ENCODE measurements at regions not wholly inside any gene's neighbourhood (a gene's known extent, or its start where the extent isn't known, plus 50 kb on each side); places are given as distances from the start of the nearest gene placed in this dataset.

- Histone ChIP-seq H3K4me3 (replicated peaks in 1 of 3) (no peak overlapping the region), H3K27me3 (no peaks in the 10 kb centered on the region), H3K4me1 (no peaks in the 10 kb centered on the region), H3K27ac (no peak overlapping the region), H3K36me3 (no peaks in the 10 kb centered on the region), H3K9me3 (no peaks in the 10 kb centered on the region)
- DNase-seq, result no peak
- TF ChIP-seq CTCF (IDR thresholded peaks at IDR 0.05) (no peak), POLR2A (IDR thresholded peaks at IDR 0.05) (no peak)
- intact Hi-C loops (cut with DNase I), result no loop called here
- WGBS, 2 donors, result 97 to 98% methylated on average over 23 to 27 of the region's 35 CpGs
These were observed 958.9 kb downstream of the RPA4 start for GRCh38 chrX:97842468-97843199.

DNA sequence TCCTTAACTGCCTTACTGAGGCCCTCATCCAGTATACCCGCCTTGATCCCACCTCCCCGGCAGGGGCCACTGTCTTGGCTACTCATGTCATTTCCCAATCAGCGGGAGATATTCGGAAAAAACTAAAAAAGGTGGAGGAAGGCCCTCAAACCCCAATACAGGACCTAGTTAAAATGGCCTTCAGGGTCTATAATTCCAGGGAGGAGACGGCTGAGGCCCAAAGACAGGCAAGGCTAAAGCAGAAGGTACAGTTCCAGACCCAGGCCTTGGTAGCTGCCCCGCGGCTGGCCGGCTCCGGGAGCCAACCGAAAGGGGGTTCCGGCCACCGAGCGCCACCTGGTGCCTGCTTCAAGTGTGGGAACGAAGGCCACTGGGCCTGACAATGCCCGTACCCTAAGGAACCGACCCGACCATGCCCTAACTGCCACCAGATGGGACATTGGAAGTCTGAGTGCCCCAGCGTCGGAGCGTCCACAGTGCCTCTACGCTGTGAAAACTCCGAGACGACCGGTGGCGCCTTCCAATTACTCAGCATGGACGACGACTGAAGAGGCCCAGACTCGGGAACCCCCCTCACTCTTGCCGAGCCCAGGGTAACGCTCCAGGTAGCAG lies 959.6 kb downstream of the RPA4 start:
- no peaks in the 10 kb centered on the region for H3K36me3 ChIP-seq
- no peak overlapping the region for H3K4me3 ChIP-seq (replicated peaks in 1 of 3)
- no peaks in the 10 kb centered on the region for H3K9me3 ChIP-seq
- no peaks in the 10 kb centered on the region for H3K4me1 ChIP-seq
- H3K27ac ChIP-seq, result no peak overlapping the region
- DNase-seq, result no peak
- intact Hi-C loops (cut with DNase I), result no loop called here
- TF ChIP-seq CTCF (IDR thresholded peaks at IDR 0.05), result no peak
- no peak for TF ChIP-seq POLR2A (IDR thresholded peaks at IDR 0.05)
- H3K27me3 ChIP-seq, result no peaks in the 10 kb centered on the region
- WGBS, 2 donors, result 98 to 100% methylated on average over 14 of the region's 30 CpGs

DNA sequence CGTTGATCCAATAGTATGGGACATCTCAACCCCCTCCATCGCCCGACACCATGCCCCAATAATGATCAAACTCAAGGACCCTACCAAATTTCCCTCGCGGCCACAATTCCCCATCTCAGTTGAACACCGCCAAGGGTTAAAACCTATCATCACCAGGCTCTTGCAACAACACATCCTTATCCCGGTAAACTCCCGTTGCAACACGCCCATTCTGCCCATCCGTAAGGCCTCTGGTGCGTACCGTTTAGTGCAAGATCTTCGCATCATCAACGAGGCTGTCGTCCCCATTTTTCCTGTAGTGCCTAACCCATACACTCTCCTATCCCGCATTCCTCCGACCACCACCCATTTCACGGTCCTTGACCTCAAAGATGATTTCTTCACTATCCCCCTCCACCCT lies 960.5 kb downstream of the RPA4 start:
- Histone ChIP-seq H3K9me3 (no peaks in the 10 kb centered on the region), H3K4me1 (no peaks in the 10 kb centered on the region), H3K4me3 (replicated peaks in 1 of 3) (no peak overlapping the region), H3K27me3 (no peaks in the 10 kb centered on the region), H3K27ac (no peak overlapping the region), H3K36me3 (no peaks in the 10 kb centered on the region)
- DNase-seq, result no peak
- TF ChIP-seq CTCF (IDR thresholded peaks at IDR 0.05), result no peak
- TF ChIP-seq POLR2A (IDR thresholded peaks at IDR 0.05), result no peak
- 96 to 98% methylated on average over 18 of the region's 18 CpGs for WGBS, 2 donors
- intact Hi-C loops (cut with DNase I), result no loop called here

GRCh38 chrX:97844943-97845342 lies 961.2 kb downstream of the RPA4 start:
- H3K4me3 ChIP-seq (replicated peaks in 1 of 3), result no peak overlapping the region
- DNase-seq, result no peak
- H3K36me3 ChIP-seq, result no peaks in the 10 kb centered on the region
- no peaks in the 10 kb centered on the region for H3K27me3 ChIP-seq
- no peaks in the 10 kb centered on the region for H3K4me1 ChIP-seq
- H3K9me3 ChIP-seq, result no peaks in the 10 kb centered on the region
- intact Hi-C loops (cut with DNase I), result no loop called here
- 95% methylated on average over 14 to 16 of the region's 16 CpGs for WGBS, 2 donors
- no peak overlapping the region for H3K27ac ChIP-seq
- TF ChIP-seq CTCF (IDR thresholded peaks at IDR 0.05) (no peak), POLR2A (IDR thresholded peaks at IDR 0.05) (no peak)

- TF ChIP-seq POLR2A (IDR thresholded peaks at IDR 0.05), result no peak
- no peak for TF ChIP-seq CTCF (IDR thresholded peaks at IDR 0.05)
- H3K4me3 ChIP-seq (replicated peaks in 1 of 3), result no peak overlapping the region
- H3K27me3 ChIP-seq, result no peaks in the 10 kb centered on the region
- H3K4me1 ChIP-seq, result no peaks in the 10 kb centered on the region
- 97 to 99% methylated on average over 12 to 18 of the region's 18 CpGs for WGBS, 2 donors
- no peaks in the 10 kb centered on the region for H3K36me3 ChIP-seq
- no peak for DNase-seq
- no peaks in the 10 kb centered on the region for H3K9me3 ChIP-seq
- intact Hi-C loops (cut with DNase I), result no loop called here
- no peak overlapping the region for H3K27ac ChIP-seq
These were observed 961.7 kb downstream of the RPA4 start for GRCh38 chrX:97845451-97845850.
